Breast epithelium (tissue), 4 donors: ENCODE measurements at regions not wholly inside any gene's neighbourhood (a gene's known extent, or its start where the extent isn't known, plus 50 kb on each side); places are given as distances from the start of the nearest gene placed in this dataset.

ENCODE experiments used
- DNase-seq, 2 donors: peaks; one replicate each; pipeline ENCODE4 v3.0.0-alpha.2; 2019; ENCODE audit warnings: low spot score in 2 of 2
- H3K27ac ChIP-seq, 2 donors: fragments of 200-600 bp; sonication (generic) in 1 of 2; one replicate each; pipeline ENCODE4 v1.5.1; 2016 to 2019; ENCODE audit warnings: mild to moderate bottlenecking in 1 of 2
- H3K27me3 ChIP-seq, 2 donors: fragments of 200-600 bp; sonication (generic) in 1 of 2; one replicate each; pipeline versions ENCODE4 v1.5.1 to v1.6.0; 2017 to 2019; ENCODE audit warnings: control low read depth in 1 of 2, mild to moderate bottlenecking in 1 of 2
- H3K36me3 ChIP-seq: fragments of 200-600 bp; one replicate; pipeline ENCODE4 v1.5.1; 2019
- H3K4me1 ChIP-seq, 2 donors: fragments of 200-600 bp; sonication (generic); one replicate each; pipeline ENCODE4 v1.5.1; 2016 to 2019; ENCODE audit warnings: control low read depth in 1 of 2
- H3K4me3 ChIP-seq, 3 donors: fragments of 200-600 bp; sonication (generic); 1 replicate in 2 of 3; 2 replicates in 1 of 3; pipeline ENCODE4 v1.5.1; 2016 to 2019; ENCODE audit warnings: mild to moderate bottlenecking in 3 of 3, moderate library complexity in 2 of 3
- H3K9me3 ChIP-seq, 2 donors: fragments of 200-600 bp; sonication (generic) in 1 of 2; one replicate each; pipeline ENCODE4 v1.5.1; 2016 to 2019; ENCODE audit warnings: control low read depth in 1 of 2
- POLR2A ChIP-seq: fragments of 450-650 bp; IDR thresholded peaks from one replicate; pipeline ENCODE4 v1.6.1; 2016; ENCODE audit warnings: antibody characterized with exemption, mild to moderate bottlenecking, moderate library complexity
- POLR2AphosphoS5 ChIP-seq, 3 donors: sonication (generic); formaldehyde crosslinking; IDR thresholded peaks; one replicate each; pipeline ENCODE4 v1.6.1; 2017; ENCODE audit warnings: antibody characterized with exemption in 3 of 3
- intact Hi-C: fragments of 100-400 bp; cut with DNase I; formaldehyde crosslinking; loops from one replicate; pipeline ENCODE4 v1.15.1; 2023; ENCODE audit warnings: low total_unique reads
- TF ChIP-seq, protein P1 (sequence below), 3 donors: fragments of 450-650 bp; IDR thresholded peaks; one replicate each; pipeline ENCODE4 v1.5.1; 2016 to 2017; ENCODE audit warnings: antibody characterized with exemption in 3 of 3, mild to moderate bottlenecking in 3 of 3, moderate library complexity in 3 of 3

DNA sequence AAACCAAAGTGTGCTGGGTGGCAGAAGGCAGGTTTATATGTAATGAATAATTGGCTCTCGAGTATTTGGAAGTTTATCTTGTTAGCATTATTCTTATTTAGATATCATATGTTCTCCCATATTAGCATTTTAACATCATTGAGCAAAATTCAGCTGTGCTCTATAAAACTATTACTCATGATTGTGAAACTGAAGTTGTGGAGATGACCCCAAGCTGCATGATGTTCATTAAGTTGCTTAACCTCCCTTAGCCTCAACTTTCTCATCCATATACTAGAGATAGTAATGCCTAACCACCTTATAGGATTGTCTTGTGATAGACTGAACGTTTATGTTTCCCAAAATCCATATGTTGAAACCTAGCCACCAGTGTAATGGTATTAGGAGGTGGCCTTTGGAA is 346.3 kb downstream of the SATB2 start:
- no peaks in the 10 kb centered on the region for H3K27me3 ChIP-seq
- TF ChIP-seq, protein P1, sequence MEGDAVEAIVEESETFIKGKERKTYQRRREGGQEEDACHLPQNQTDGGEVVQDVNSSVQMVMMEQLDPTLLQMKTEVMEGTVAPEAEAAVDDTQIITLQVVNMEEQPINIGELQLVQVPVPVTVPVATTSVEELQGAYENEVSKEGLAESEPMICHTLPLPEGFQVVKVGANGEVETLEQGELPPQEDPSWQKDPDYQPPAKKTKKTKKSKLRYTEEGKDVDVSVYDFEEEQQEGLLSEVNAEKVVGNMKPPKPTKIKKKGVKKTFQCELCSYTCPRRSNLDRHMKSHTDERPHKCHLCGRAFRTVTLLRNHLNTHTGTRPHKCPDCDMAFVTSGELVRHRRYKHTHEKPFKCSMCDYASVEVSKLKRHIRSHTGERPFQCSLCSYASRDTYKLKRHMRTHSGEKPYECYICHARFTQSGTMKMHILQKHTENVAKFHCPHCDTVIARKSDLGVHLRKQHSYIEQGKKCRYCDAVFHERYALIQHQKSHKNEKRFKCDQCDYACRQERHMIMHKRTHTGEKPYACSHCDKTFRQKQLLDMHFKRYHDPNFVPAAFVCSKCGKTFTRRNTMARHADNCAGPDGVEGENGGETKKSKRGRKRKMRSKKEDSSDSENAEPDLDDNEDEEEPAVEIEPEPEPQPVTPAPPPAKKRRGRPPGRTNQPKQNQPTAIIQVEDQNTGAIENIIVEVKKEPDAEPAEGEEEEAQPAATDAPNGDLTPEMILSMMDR (IDR thresholded peaks at IDR 0.05) = no peak
- TF ChIP-seq POLR2A = no peak
- no peak for TF ChIP-seq POLR2AphosphoS5 (IDR thresholded peaks at IDR 0.05)
- no peak overlapping the region for H3K27ac ChIP-seq
- no peaks in the 10 kb centered on the region for H3K36me3 ChIP-seq
- intact Hi-C loops = no loop called here
- H3K9me3 ChIP-seq = no peaks in the 10 kb centered on the region
- DNase-seq = no peak
- H3K4me3 ChIP-seq = no peak overlapping the region
- no peaks in the 10 kb centered on the region for H3K4me1 ChIP-seq

DNA sequence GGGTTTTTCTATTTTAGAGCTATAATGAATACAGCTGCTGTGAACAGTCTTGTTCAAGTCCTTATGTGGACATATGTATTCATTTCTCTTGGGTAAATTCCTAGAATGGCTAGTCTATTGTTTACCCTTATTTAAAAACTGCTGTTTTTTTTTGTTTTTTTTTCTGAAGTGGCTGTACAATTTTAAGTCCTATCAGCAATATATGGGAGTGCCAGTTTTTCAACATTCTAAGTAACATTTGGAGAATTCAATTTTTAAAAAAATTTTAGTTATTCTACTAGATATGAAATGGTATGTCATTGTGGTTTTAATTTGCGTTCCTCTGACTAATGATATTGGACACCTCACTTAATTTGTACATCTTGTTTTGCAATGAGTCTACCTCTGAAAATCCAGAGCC is 349.7 kb downstream of the SATB2 start:
- DNase-seq = no peak
- intact Hi-C loops = no loop called here
- no peaks in the 10 kb centered on the region for H3K27me3 ChIP-seq
- no peaks in the 10 kb centered on the region for H3K36me3 ChIP-seq
- TF ChIP-seq POLR2AphosphoS5 (IDR thresholded peaks at IDR 0.05) (no peak), POLR2A (no peak)
- TF ChIP-seq, protein P1 (IDR thresholded peaks at IDR 0.05) = no peak
- no peaks in the 10 kb centered on the region for H3K4me1 ChIP-seq
- H3K27ac ChIP-seq = no peak overlapping the region
- no peak overlapping the region for H3K4me3 ChIP-seq
- H3K9me3 ChIP-seq = no peaks in the 10 kb centered on the region

DNA sequence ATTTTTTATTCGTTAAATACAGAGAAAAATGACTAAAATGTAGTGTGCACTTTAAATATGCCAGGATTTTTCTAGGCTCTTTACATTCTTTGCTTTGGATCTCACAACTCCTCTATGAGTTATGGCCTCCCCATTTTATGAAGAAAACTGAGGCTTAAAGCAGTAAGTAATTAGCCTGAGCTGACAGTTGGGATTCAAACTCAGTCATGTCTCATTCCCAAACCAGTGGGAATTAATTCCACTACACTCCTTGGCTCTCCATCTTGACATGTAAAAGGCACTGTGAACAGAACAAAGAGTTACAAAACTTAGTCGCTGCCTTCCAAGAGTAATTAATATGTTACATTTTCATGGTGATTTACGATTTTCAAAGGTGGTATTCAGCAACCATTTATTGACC is 351.9 kb downstream of the SATB2 start:
- intact Hi-C loops = no loop called here
- H3K9me3 ChIP-seq = no peaks in the 10 kb centered on the region
- H3K4me1 ChIP-seq = no peaks in the 10 kb centered on the region

DNA sequence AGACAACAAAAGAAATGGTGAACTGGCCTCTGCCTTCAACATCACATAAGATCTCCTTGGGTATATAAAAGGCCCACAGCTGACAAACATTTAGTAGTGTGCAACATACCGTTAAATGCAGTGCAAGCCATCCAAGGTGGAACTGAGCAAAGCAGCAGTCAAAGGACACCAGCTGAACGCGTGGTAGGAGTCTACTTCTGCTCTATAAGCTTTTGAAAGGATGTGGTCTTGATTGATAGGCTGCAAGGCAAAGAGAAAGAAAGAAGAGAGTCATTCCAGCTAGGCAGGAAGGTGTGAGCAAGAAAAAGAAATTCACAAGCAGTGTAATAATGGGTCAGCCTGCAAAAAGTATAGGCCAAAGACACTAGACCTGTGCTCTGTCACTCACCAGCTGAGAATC is 356.3 kb downstream of the SATB2 start:
- intact Hi-C loops = no loop called here

More for the DNA sequence above, 351.9 kb downstream of the SATB2 start:
- TF ChIP-seq, protein P1 (IDR thresholded peaks at IDR 0.05) = no peak
- no peak for TF ChIP-seq POLR2AphosphoS5 (IDR thresholded peaks at IDR 0.05)
- TF ChIP-seq POLR2A = no peak
- no peak for DNase-seq
- Histone ChIP-seq H3K36me3 (no peaks in the 10 kb centered on the region), H3K27ac (no peak overlapping the region), H3K4me3 (no peak overlapping the region), H3K27me3 (no peaks in the 10 kb centered on the region)

DNA sequence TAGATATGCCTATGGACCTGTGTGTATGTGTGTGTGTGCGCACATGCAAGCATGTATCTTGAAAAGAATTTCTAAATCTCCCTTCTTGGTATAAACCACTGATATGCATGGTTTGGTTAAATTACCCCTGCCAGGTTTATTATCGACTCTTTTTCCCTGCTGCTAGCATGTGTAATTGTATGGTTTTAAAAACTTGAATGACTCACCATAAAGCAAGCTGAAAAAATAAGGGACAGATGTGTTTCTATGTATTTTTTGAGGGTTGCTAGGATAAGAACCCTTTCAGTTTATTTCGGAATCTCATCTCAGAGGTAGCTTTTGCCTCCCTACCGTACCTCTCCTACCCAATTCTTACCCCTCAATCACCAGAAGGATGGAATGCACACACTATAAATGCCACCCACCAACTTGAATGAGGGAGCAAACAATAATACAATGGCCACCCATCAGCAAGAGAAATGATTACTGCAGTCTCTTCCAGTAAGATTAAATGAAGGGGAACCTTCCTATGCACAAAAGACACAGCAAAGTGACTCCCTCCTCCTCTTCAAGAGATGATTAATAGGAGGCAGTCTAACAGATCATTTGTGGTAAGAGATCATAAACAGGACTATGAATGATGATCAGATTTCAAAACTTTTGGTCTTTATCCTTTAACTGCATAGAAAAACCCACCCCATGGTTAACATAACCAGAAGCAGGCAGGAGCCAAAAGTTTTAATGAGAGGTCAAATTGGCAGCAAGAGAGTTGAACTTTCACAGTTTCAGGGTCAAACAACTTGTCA is 357.2 kb downstream of the SATB2 start:
- no peak for DNase-seq
- Histone ChIP-seq H3K9me3 (no peaks in the 10 kb centered on the region), H3K4me1 (no peaks in the 10 kb centered on the region), H3K36me3 (no peaks in the 10 kb centered on the region), H3K27me3 (no peaks in the 10 kb centered on the region), H3K4me3 (no peak overlapping the region), H3K27ac (no peak overlapping the region)
- intact Hi-C loops = no loop called here
- TF ChIP-seq, protein P1 (IDR thresholded peaks at IDR 0.05) = no peak
- no peak for TF ChIP-seq POLR2A
- no peak for TF ChIP-seq POLR2AphosphoS5 (IDR thresholded peaks at IDR 0.05)

More for the DNA sequence above, 356.3 kb downstream of the SATB2 start:
- Histone ChIP-seq H3K27ac (no peak overlapping the region), H3K9me3 (no peaks in the 10 kb centered on the region), H3K4me3 (no peak overlapping the region), H3K4me1 (no peaks in the 10 kb centered on the region), H3K36me3 (no peaks in the 10 kb centered on the region), H3K27me3 (no peaks in the 10 kb centered on the region)
- DNase-seq = no peak
- no peak for TF ChIP-seq POLR2A
- TF ChIP-seq POLR2AphosphoS5 (IDR thresholded peaks at IDR 0.05) = no peak
- TF ChIP-seq, protein P1 (IDR thresholded peaks at IDR 0.05) = no peak
